Neural crest cell (in vitro differentiated cells): ENCODE measurements at regions not wholly inside any gene's neighbourhood (a gene's known extent, or its start where the extent isn't known, plus 50 kb on each side); places are given as distances from the start of the nearest gene placed in this dataset.

Experiments
- DNase-seq: peaks from one replicate; pipeline ENCODE4 v3.0.0; 2021; ENCODE audit warnings: low read depth, mixed read lengths, low spot score
- H3K27ac Mint-ChIP-seq: one replicate; pipeline ENCODE4 v1.8.0; 2021; ENCODE audit warnings: mild to moderate bottlenecking, mixed read lengths; ENCODE audit not compliant: unreplicated experiment
- H3K27me3 Mint-ChIP-seq: 2 replicates; pipeline ENCODE4 v1.8.0; 2021; ENCODE audit warnings: low read depth, mild to moderate bottlenecking, mixed read lengths
- H3K36me3 Mint-ChIP-seq: 2 replicates; pipeline ENCODE4 v1.8.0; 2021; ENCODE audit warnings: low read depth, mild to moderate bottlenecking, mixed read lengths
- H3K4me1 Mint-ChIP-seq: 2 replicates; pipeline ENCODE4 v1.8.0; 2021; ENCODE audit warnings: mixed read lengths
- H3K4me3 Mint-ChIP-seq: one replicate; pipeline ENCODE4 v1.8.0; 2021; ENCODE audit warnings: mild to moderate bottlenecking, mixed read lengths
- H3K9me3 Mint-ChIP-seq: 2 replicates; pipeline ENCODE4 v1.8.0; 2021; ENCODE audit warnings: mixed read lengths
- CTCF ChIP-seq: fragments of 200-600 bp; sonication (generic); conservative IDR thresholded peaks from 2 replicates; pipeline ENCODE4 v1.5.0; 2021; ENCODE audit warnings: antibody characterized with exemption, mild to moderate bottlenecking

- TF ChIP-seq CTCF: no peak
- Mint-ChIP-seq H3K4me1 (peaks cover 5% of the 10 kb centered on the region), H3K27ac (no peak overlapping the region), H3K9me3 (no peaks in the 10 kb centered on the region), H3K27me3 (no peaks in the 10 kb centered on the region), H3K4me3 (no peak overlapping the region), H3K36me3 (no peaks in the 10 kb centered on the region)
- no peak for DNase-seq
Measured at GRCh38 chr12:4157122-4157521, 116.4 kb upstream of the CCND2 start.

GRCh38 chr12:4156317-4156716 is 117.2 kb upstream of the CCND2 start:
- no peaks in the 10 kb centered on the region for H3K9me3 Mint-ChIP-seq
- no peaks in the 10 kb centered on the region for H3K36me3 Mint-ChIP-seq
- no peak for DNase-seq
- TF ChIP-seq CTCF: no peak
- no peak overlapping the region for H3K27ac Mint-ChIP-seq
- H3K4me1 Mint-ChIP-seq: peaks cover 5% of the 10 kb centered on the region
- H3K27me3 Mint-ChIP-seq: no peaks in the 10 kb centered on the region
- H3K4me3 Mint-ChIP-seq: no peak overlapping the region

- no peak for DNase-seq
- no peaks in the 10 kb centered on the region for H3K36me3 Mint-ChIP-seq
- no peak overlapping the region for H3K4me3 Mint-ChIP-seq
- no peak overlapping the region for H3K27ac Mint-ChIP-seq
- H3K4me1 Mint-ChIP-seq: peaks cover 5% of the 10 kb centered on the region
- no peaks in the 10 kb centered on the region for H3K27me3 Mint-ChIP-seq
- no peaks in the 10 kb centered on the region for H3K9me3 Mint-ChIP-seq
- no peak for TF ChIP-seq CTCF
Measured at GRCh38 chr12:4154672-4155225, 118.8 kb upstream of the CCND2 start.

GRCh38 chr12:4153343-4153892 is 120.1 kb upstream of the CCND2 start:
- Mint-ChIP-seq H3K9me3 (no peaks in the 10 kb centered on the region), H3K36me3 (no peaks in the 10 kb centered on the region)
- no peak for DNase-seq

GRCh38 chr12:4152145-4152795 is 121.3 kb upstream of the CCND2 start:
- no peaks in the 10 kb centered on the region for H3K36me3 Mint-ChIP-seq
- H3K27me3 Mint-ChIP-seq: no peaks in the 10 kb centered on the region
- no peak overlapping the region for H3K27ac Mint-ChIP-seq
- H3K4me1 Mint-ChIP-seq: peaks cover 3% of the 10 kb centered on the region
- no peak overlapping the region for H3K4me3 Mint-ChIP-seq
- DNase-seq: no peak
- no peak for TF ChIP-seq CTCF
- H3K9me3 Mint-ChIP-seq: no peaks in the 10 kb centered on the region

More at GRCh38 chr12:4153343-4153892, 120.1 kb upstream of the CCND2 start:
- H3K4me3 Mint-ChIP-seq: no peak overlapping the region
- H3K27ac Mint-ChIP-seq: no peak overlapping the region
- no peak for TF ChIP-seq CTCF
- H3K27me3 Mint-ChIP-seq: no peaks in the 10 kb centered on the region
- H3K4me1 Mint-ChIP-seq: peaks cover 5% of the 10 kb centered on the region
